ENCODE measurements at regions not wholly inside any gene's neighbourhood (a gene's known extent, or its start where the extent isn't known, plus 50 kb on each side); places are given as distances from the start of the nearest gene placed in this dataset.

DNA sequence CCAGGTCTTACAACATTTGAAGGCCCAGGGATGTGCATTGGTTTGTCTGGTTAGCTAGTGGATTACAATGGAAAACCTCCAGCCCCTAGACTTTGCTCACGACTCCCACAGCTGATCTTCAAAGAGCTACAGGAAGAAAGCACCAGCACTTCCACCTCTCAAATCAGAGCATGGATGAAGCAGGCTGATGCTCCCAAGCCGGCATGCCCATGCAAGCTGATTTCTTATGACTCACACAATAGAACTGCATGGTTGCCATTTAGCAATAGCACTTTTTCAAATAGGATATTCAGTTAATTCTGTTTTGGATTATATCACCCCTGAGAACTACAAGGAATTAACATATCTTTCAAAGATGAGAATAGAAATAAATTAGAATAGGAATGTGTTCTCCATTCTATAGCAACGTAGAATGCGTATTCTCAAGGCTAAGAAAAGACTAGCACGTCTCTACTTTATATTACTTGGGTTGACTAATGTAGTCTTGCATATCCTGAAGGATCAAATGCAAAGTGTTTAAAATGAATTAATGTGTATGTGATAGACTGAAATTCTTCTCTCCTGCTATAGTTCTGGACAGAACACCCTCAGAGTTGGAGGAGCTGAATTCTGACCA is 292.4 kb downstream of the TRIB2 start:
- POLR2A ChIA-PET: no interaction called here
- intact Hi-C loops (cut with micrococcal nuclease): loop anchor here (5.0 to 10.0 kb wide), 2 partner anchors 292 to 594 kb away; partner anchors contain the start of gene TRIB2
- TF ChIP-seq, protein P1, sequence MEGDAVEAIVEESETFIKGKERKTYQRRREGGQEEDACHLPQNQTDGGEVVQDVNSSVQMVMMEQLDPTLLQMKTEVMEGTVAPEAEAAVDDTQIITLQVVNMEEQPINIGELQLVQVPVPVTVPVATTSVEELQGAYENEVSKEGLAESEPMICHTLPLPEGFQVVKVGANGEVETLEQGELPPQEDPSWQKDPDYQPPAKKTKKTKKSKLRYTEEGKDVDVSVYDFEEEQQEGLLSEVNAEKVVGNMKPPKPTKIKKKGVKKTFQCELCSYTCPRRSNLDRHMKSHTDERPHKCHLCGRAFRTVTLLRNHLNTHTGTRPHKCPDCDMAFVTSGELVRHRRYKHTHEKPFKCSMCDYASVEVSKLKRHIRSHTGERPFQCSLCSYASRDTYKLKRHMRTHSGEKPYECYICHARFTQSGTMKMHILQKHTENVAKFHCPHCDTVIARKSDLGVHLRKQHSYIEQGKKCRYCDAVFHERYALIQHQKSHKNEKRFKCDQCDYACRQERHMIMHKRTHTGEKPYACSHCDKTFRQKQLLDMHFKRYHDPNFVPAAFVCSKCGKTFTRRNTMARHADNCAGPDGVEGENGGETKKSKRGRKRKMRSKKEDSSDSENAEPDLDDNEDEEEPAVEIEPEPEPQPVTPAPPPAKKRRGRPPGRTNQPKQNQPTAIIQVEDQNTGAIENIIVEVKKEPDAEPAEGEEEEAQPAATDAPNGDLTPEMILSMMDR (IDR thresholded peaks at IDR 0.05): no peak
- no peaks in the 10 kb centered on the region for H3K36me3 Mint-ChIP-seq (ENCODE audit: low read depth)
- no peak overlapping the region for H3K27ac Mint-ChIP-seq
- no peak for DNase-seq
- H3K4me1 Mint-ChIP-seq (ENCODE audit: low read depth): peaks cover 2% of the 10 kb centered on the region
- peaks cover 28% of the 10 kb centered on the region for H3K27me3 Mint-ChIP-seq
- CTCF ChIA-PET: interaction anchor here (1.2 to 1.7 kb wide), 2 partner anchors 9 to 11 kb away, joined by 4 read pairs; no protein-coding TSS in a partner anchor
- no peak for ATAC-seq
- H3K4me3 Mint-ChIP-seq: no peak overlapping the region
- H3K9me3 Mint-ChIP-seq: no peaks in the 10 kb centered on the region

DNA sequence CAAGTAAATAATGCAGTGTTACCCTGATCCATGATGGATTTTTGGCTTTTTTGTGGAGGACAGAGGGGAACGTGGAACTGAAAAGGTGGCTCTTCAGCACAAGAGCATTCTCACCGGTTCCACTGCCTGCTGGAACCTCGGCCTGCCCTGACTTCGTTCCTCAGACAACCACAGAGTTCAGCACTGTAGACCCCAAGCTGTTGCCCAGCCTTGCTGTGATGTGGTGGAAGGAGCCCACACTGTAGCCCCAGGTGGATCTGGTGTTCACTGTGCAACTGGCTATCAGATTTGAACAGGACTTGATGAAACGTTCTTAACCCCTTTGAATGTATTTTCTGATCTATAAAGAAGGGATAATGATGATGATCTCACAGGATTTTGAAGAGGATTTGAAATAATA is 293.5 kb downstream of the TRIB2 start:
- TF ChIP-seq, protein P1 (IDR thresholded peaks at IDR 0.05): no peak
- DNase-seq: no peak
- H3K9me3 Mint-ChIP-seq: no peaks in the 10 kb centered on the region
- intact Hi-C loops (cut with micrococcal nuclease): no loop called here
- no peak overlapping the region for H3K4me3 Mint-ChIP-seq
- H3K27ac Mint-ChIP-seq: no peak overlapping the region
- peaks cover 30% of the 10 kb centered on the region for H3K27me3 Mint-ChIP-seq
- H3K4me1 Mint-ChIP-seq (ENCODE audit: low read depth): peaks cover 2% of the 10 kb centered on the region
- no peaks in the 10 kb centered on the region for H3K36me3 Mint-ChIP-seq (ENCODE audit: low read depth)
- CTCF ChIA-PET: interaction anchor here (1.7 kb wide), 1 partner anchor 9 kb away, joined by 4 read pairs; no protein-coding TSS in a partner anchor
- ATAC-seq: no peak
- POLR2A ChIA-PET: no interaction called here

DNA sequence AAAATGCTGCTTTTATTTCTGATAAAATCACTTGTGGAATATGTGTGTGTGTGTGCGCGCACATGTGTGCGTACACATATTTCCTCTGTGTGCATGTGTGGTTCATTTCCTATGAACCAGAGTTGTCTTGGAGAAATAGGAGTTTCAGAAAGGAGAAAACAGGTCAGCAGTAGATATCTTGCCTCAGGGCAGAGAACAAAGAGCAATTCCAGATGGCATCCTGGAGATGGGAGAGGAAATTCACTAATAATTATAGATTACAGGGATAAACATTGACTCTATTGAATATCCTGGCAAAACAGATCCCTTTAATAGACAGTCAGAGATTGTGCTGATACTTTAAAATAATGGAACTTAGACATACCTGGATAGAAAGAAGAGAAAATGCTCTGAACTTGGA is 298.0 kb downstream of the TRIB2 start:
- ATAC-seq (no peak), DNase-seq (no peak)
- ChIA-PET POLR2A (no interaction called here), CTCF (interaction anchor here (4.9 kb wide), 1 partner anchor 8 kb away, joined by 27 read pairs; no protein-coding TSS in a partner anchor)
- Mint-ChIP-seq H3K27me3 (peaks cover 42% of the 10 kb centered on the region), H3K36me3 (ENCODE audit: low read depth) (no peaks in the 10 kb centered on the region), H3K27ac (no peak overlapping the region), H3K4me3 (no peak overlapping the region), H3K4me1 (ENCODE audit: low read depth) (no peaks in the 10 kb centered on the region), H3K9me3 (no peaks in the 10 kb centered on the region)
- TF ChIP-seq, protein P1 (IDR thresholded peaks at IDR 0.05): no peak
- intact Hi-C loops (cut with micrococcal nuclease): no loop called here

DNA sequence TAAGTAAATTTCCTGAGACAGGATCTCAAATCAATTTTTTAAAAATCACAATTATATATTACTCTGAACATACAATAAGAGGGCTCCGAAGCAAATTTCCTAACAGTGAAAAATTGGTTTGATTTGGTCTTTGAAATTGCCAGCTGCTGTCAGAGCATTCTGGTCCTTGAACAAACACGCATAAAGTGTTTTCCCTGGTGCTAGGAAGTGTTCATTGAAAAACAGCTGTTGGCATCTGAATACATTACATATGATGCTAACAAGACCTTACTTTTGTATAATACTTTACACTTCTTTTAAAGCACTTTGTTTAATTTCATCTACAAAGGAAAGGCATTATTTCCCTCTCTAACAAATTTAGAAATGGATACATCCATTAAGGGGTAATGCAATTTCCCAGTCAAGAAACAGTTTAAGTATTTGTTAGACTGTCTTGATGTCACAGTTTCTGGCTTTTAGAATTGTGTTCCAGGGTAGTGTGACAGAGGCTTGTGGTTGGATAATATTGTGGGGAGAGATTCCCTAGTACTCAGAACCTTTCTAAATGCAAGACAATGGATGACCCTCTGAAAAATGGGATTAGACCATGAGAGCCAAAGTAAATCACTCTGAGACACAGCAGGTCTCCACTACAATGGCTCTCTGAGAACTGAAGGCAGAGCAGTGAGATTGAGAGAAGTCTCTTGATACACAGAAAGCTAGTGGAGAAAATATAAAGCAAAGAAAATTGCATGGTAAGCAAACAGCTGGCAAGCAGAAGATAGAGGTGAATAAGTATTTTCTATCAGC is 299.0 kb downstream of the TRIB2 start:
- ATAC-seq (no peak), DNase-seq (no peak)
- CTCF ChIA-PET: interaction anchor here (4.9 kb wide), 1 partner anchor 9 kb away, joined by 27 read pairs; no protein-coding TSS in a partner anchor
- POLR2A ChIA-PET: no interaction called here
- TF ChIP-seq, protein P1 (IDR thresholded peaks at IDR 0.05): no peak
- H3K9me3 Mint-ChIP-seq: no peaks in the 10 kb centered on the region
- no peaks in the 10 kb centered on the region for H3K4me1 Mint-ChIP-seq (ENCODE audit: low read depth)
- H3K27ac Mint-ChIP-seq: no peak overlapping the region
- no peak overlapping the region for H3K4me3 Mint-ChIP-seq
- no peaks in the 10 kb centered on the region for H3K36me3 Mint-ChIP-seq (ENCODE audit: low read depth)
- peaks cover 42% of the 10 kb centered on the region for H3K27me3 Mint-ChIP-seq
- intact Hi-C loops (cut with micrococcal nuclease): no loop called here

DNA sequence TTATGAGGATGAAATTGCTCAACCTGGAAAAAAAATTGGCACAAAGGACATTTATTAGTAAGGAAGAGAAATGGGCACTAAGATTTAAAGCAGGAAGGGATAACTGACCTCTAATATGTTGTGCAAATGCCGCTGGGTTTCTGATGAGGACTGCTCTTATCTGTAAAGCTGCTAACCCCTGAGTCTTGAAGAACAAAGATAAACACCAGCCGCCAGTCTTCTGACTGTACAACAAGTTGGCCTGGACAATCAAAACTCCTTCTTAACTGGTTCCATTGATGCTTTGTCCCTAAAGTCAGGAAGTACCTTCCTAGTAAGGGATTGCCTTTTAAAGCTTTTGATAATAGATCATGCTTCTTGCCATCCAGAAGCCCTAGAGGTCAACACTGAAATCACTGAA is 301.8 kb downstream of the TRIB2 start:
- DNase-seq: no peak
- intact Hi-C loops (cut with micrococcal nuclease): no loop called here
- no peaks in the 10 kb centered on the region for H3K9me3 Mint-ChIP-seq
- H3K36me3 Mint-ChIP-seq (ENCODE audit: low read depth): no peaks in the 10 kb centered on the region
- no peak overlapping the region for H3K27ac Mint-ChIP-seq
- CTCF ChIA-PET: interaction anchor here (4.9 kb wide), 1 partner anchor 12 kb away, joined by 27 read pairs; no protein-coding TSS in a partner anchor
- POLR2A ChIA-PET: interaction anchor here (0.7 kb wide), 1 partner anchor 533 kb away, joined by 3 read pairs; no protein-coding TSS in a partner anchor
- peaks cover 44% of the 10 kb centered on the region for H3K27me3 Mint-ChIP-seq
- H3K4me1 Mint-ChIP-seq (ENCODE audit: low read depth): no peaks in the 10 kb centered on the region
- no peak for ATAC-seq
- TF ChIP-seq, protein P1 (IDR thresholded peaks at IDR 0.05): no peak
- no peak overlapping the region for H3K4me3 Mint-ChIP-seq

Measured in activated CD8-positive, alpha-beta T cell treated with anti-CD3 and anti-CD28 coated beads for 36 hours (primary cell).